ENCODE measurements at regions not wholly inside any gene's neighbourhood (a gene's known extent, or its start where the extent isn't known, plus 50 kb on each side); places are given as distances from the start of the nearest gene placed in this dataset.

GRCh38 chr4:27154706-27155105 is 294.1 kb downstream of the STIM2 start:
- TF ChIP-seq Cebpa-rat (IDR thresholded peaks at IDR 0.05): no peak
- Histone ChIP-seq H3K36me3 (no peaks in the 10 kb centered on the region), H3K9ac (no peak overlapping the region), H3K4me2 (no peak overlapping the region), H4K20me1 (no peaks in the 10 kb centered on the region), H3K27ac (no peak overlapping the region), H3K27me3 (no peaks in the 10 kb centered on the region), H3K9me3 (replicated peaks in 1 of 11) (no peaks in the 10 kb centered on the region), H3K4me3 (no peak overlapping the region), H3K4me1 (peaks cover 0 to 6% (median 0%) of the 10 kb centered on the region in 10 experiments; a peak in 2 of 20 replicates)

GRCh38 chr4:27161191-27161590 is 300.6 kb downstream of the STIM2 start:
- TF ChIP-seq Cebpa-rat (IDR thresholded peaks at IDR 0.05): no peak
- Histone ChIP-seq H3K27me3 (no peaks in the 10 kb centered on the region), H3K4me3 (no peak overlapping the region), H3K9me3 (replicated peaks in 1 of 11) (no peaks in the 10 kb centered on the region), H3K36me3 (no peaks in the 10 kb centered on the region), H3K4me2 (no peak overlapping the region), H4K20me1 (no peaks in the 10 kb centered on the region), H3K9ac (no peak overlapping the region), H3K27ac (no peak overlapping the region), H3K4me1 (no peaks in the 10 kb centered on the region)

- H3K27ac ChIP-seq: no peak overlapping the region
- H3K9me3 ChIP-seq (replicated peaks in 1 of 11): peaks cover 0 to 13% (median 5%) of the 10 kb centered on the region in 11 experiments; a peak in 8 of 22 replicates
- H3K9ac ChIP-seq: no peak overlapping the region
- H3K4me3 ChIP-seq: no peak overlapping the region
- no peaks in the 10 kb centered on the region for H4K20me1 ChIP-seq
- no peaks in the 10 kb centered on the region for H3K36me3 ChIP-seq
- TF ChIP-seq Cebpa-rat (IDR thresholded peaks at IDR 0.05): no peak
- H3K4me2 ChIP-seq: no peak overlapping the region
- no peaks in the 10 kb centered on the region for H3K27me3 ChIP-seq
- no peaks in the 10 kb centered on the region for H3K4me1 ChIP-seq
These were observed 308.1 kb downstream of the STIM2 start for GRCh38 chr4:27168783-27169182.

- no peak overlapping the region for H3K4me3 ChIP-seq
- H3K9ac ChIP-seq: no peak overlapping the region
- no peak overlapping the region for H3K4me2 ChIP-seq
- H3K36me3 ChIP-seq: no peaks in the 10 kb centered on the region
- no peaks in the 10 kb centered on the region for H3K27me3 ChIP-seq
- no peak for TF ChIP-seq Cebpa-rat (IDR thresholded peaks at IDR 0.05)
- peaks cover 0 to 23% (median 9%) of the 10 kb centered on the region in 11 experiments; a peak in 10 of 22 replicates for H3K9me3 ChIP-seq (replicated peaks in 1 of 11)
- no peak overlapping the region for H3K27ac ChIP-seq
- H4K20me1 ChIP-seq: no peaks in the 10 kb centered on the region
- no peaks in the 10 kb centered on the region for H3K4me1 ChIP-seq
These were observed 312.6 kb downstream of the STIM2 start for GRCh38 chr4:27173280-27173679.

GRCh38 chr4:27176400-27176799 is 315.8 kb downstream of the STIM2 start:
- Histone ChIP-seq H4K20me1 (no peaks in the 10 kb centered on the region), H3K9ac (no peak overlapping the region), H3K27me3 (no peaks in the 10 kb centered on the region), H3K4me3 (no peak overlapping the region), H3K4me1 (no peaks in the 10 kb centered on the region), H3K9me3 (replicated peaks in 1 of 11) (peaks cover 0 to 17% (median 8%) of the 10 kb centered on the region in 11 experiments; a peak in 10 of 22 replicates), H3K4me2 (no peak overlapping the region), H3K36me3 (no peaks in the 10 kb centered on the region), H3K27ac (no peak overlapping the region)
- TF ChIP-seq Cebpa-rat (IDR thresholded peaks at IDR 0.05): no peak

- Histone ChIP-seq H3K4me2 (no peak overlapping the region), H3K27ac (no peak overlapping the region), H3K4me3 (no peak overlapping the region), H3K36me3 (no peaks in the 10 kb centered on the region), H4K20me1 (no peaks in the 10 kb centered on the region), H3K9me3 (replicated peaks in 1 of 11) (peaks cover 0 to 12% (median 7%) of the 10 kb centered on the region in 11 experiments; a peak in 7 of 22 replicates), H3K9ac (no peak overlapping the region), H3K4me1 (no peaks in the 10 kb centered on the region), H3K27me3 (no peaks in the 10 kb centered on the region)
- no peak for TF ChIP-seq Cebpa-rat (IDR thresholded peaks at IDR 0.05)
These were observed 316.2 kb downstream of the STIM2 start for GRCh38 chr4:27176881-27177280.

- H3K27me3 ChIP-seq: no peaks in the 10 kb centered on the region
- TF ChIP-seq Cebpa-rat (IDR thresholded peaks at IDR 0.05): no peak
- no peak overlapping the region for H3K4me3 ChIP-seq
- H3K36me3 ChIP-seq: no peaks in the 10 kb centered on the region
- H4K20me1 ChIP-seq: no peaks in the 10 kb centered on the region
- H3K27ac ChIP-seq: no peak overlapping the region
- no peak overlapping the region for H3K4me2 ChIP-seq
- H3K4me1 ChIP-seq: no peaks in the 10 kb centered on the region
- H3K9me3 ChIP-seq (replicated peaks in 1 of 11): peaks cover 0 to 12% (median 7%) of the 10 kb centered on the region in 11 experiments; a peak in 7 of 22 replicates
- H3K9ac ChIP-seq: no peak overlapping the region
These were observed 317.4 kb downstream of the STIM2 start for GRCh38 chr4:27178061-27178460.

GRCh38 chr4:27181693-27182092 is 321.1 kb downstream of the STIM2 start:
- H3K4me3 ChIP-seq: no peak overlapping the region
- H3K4me1 ChIP-seq: no peaks in the 10 kb centered on the region
- no peak for TF ChIP-seq Cebpa-rat (IDR thresholded peaks at IDR 0.05)
- no peaks in the 10 kb centered on the region for H3K9me3 ChIP-seq (replicated peaks in 1 of 11)
- H3K27me3 ChIP-seq: no peaks in the 10 kb centered on the region
- H3K9ac ChIP-seq: no peak overlapping the region
- no peak overlapping the region for H3K27ac ChIP-seq
- no peak overlapping the region for H3K4me2 ChIP-seq
- no peaks in the 10 kb centered on the region for H3K36me3 ChIP-seq
- H4K20me1 ChIP-seq: no peaks in the 10 kb centered on the region

- H3K36me3 ChIP-seq: no peaks in the 10 kb centered on the region
These were observed 321.6 kb downstream of the STIM2 start for GRCh38 chr4:27182211-27182610.

GRCh38 chr4:27184508-27185155 is 324.0 kb downstream of the STIM2 start:
- Histone ChIP-seq H4K20me1 (no peaks in the 10 kb centered on the region), H3K4me1 (no peaks in the 10 kb centered on the region), H3K4me3 (no peak overlapping the region), H3K4me2 (no peak overlapping the region), H3K36me3 (no peaks in the 10 kb centered on the region), H3K9ac (no peak overlapping the region), H3K27me3 (no peaks in the 10 kb centered on the region), H3K27ac (no peak overlapping the region), H3K9me3 (replicated peaks in 1 of 11) (no peaks in the 10 kb centered on the region)
- no peak for TF ChIP-seq Cebpa-rat (IDR thresholded peaks at IDR 0.05)

More at GRCh38 chr4:27182211-27182610, 321.6 kb downstream of the STIM2 start:
- H3K27ac ChIP-seq: no peak overlapping the region
- TF ChIP-seq Cebpa-rat (IDR thresholded peaks at IDR 0.05): no peak
- H4K20me1 ChIP-seq: no peaks in the 10 kb centered on the region
- no peak overlapping the region for H3K9ac ChIP-seq
- H3K4me1 ChIP-seq: no peaks in the 10 kb centered on the region
- H3K27me3 ChIP-seq: no peaks in the 10 kb centered on the region
- no peak overlapping the region for H3K4me3 ChIP-seq
- no peak overlapping the region for H3K4me2 ChIP-seq
- no peaks in the 10 kb centered on the region for H3K9me3 ChIP-seq (replicated peaks in 1 of 11)

Measured in BLaER1 treated with 17β-estradiol and CSF1 and Interleukin-3, amounts not matched to agents 10 nM and 100 nM (cell line).